ENCODE measurements at regions not wholly inside any gene's neighbourhood (a gene's known extent, or its start where the extent isn't known, plus 50 kb on each side); places are given as distances from the start of the nearest gene placed in this dataset.

DNA sequence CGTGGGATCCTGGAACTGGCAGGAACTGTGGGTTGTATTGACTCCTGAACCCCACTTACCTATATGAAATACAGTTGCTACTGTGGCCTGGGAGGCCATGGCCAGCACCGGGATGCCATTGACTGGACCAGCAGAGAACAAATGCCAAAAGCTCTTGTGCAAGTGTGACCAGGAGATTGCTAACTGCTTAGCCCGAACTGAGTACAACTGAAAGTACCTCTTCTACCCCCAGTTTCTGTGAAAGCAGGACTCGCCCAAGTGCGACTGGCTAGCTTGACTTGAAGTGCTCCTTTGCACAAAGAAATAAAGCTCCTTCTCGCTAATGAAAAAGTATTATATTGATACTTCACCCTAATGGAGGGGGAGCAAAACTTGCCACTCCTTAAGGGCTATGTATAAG is 101.3 kb upstream of the ATP11B start:
- TF ChIP-seq, protein P1, sequence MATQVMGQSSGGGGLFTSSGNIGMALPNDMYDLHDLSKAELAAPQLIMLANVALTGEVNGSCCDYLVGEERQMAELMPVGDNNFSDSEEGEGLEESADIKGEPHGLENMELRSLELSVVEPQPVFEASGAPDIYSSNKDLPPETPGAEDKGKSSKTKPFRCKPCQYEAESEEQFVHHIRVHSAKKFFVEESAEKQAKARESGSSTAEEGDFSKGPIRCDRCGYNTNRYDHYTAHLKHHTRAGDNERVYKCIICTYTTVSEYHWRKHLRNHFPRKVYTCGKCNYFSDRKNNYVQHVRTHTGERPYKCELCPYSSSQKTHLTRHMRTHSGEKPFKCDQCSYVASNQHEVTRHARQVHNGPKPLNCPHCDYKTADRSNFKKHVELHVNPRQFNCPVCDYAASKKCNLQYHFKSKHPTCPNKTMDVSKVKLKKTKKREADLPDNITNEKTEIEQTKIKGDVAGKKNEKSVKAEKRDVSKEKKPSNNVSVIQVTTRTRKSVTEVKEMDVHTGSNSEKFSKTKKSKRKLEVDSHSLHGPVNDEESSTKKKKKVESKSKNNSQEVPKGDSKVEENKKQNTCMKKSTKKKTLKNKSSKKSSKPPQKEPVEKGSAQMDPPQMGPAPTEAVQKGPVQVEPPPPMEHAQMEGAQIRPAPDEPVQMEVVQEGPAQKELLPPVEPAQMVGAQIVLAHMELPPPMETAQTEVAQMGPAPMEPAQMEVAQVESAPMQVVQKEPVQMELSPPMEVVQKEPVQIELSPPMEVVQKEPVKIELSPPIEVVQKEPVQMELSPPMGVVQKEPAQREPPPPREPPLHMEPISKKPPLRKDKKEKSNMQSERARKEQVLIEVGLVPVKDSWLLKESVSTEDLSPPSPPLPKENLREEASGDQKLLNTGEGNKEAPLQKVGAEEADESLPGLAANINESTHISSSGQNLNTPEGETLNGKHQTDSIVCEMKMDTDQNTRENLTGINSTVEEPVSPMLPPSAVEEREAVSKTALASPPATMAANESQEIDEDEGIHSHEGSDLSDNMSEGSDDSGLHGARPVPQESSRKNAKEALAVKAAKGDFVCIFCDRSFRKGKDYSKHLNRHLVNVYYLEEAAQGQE (IDR thresholded peaks at IDR 0.05; ENCODE audit: insufficient read depth in 1 of 2, low read depth in 2 of 2, low read length in 1 of 2), result no peak
- TF ChIP-seq SIN3A (IDR thresholded peaks at IDR 0.05; ENCODE audit: borderline replicate concordance, insufficient read depth, low read depth, low read length), result no peak

Measured in Panc1 (cell line).